ENCODE measurements at regions not wholly inside any gene's neighbourhood (a gene's known extent, or its start where the extent isn't known, plus 50 kb on each side); places are given as distances from the start of the nearest gene placed in this dataset.

DNA sequence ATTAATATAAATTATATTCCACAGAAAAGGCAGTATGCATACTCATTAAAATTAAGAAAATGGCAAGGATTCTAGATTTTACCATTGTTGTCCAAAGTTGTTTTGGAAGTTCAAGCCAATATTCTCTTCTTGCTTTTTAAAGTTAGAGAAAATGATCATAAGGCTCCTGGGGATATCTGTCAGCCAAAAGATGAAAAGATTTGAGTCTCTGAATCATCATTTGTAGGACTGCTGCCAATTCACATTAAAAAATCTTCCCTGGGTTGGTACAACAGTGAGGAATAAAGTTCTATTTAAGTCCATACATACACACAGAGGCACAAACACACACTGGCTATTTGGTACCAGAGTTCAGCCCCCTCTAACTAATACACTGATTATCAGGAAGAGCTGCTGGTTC, 620.1 kb downstream of the COL12A1 start:
- FAIRE-seq: no peak
- Histone ChIP-seq H3K27me3 (ENCODE audit: control insufficient read depth in 2 of 2, insufficient read depth in 2 of 2, low read length in 2 of 2) (no peaks in the 10 kb centered on the region), H3K36me3 (ENCODE audit: control insufficient read depth, insufficient read depth, low read length) (no peaks in the 10 kb centered on the region), H3K9ac (ENCODE audit: insufficient read depth in 1 of 2, low read depth in 2 of 2, low read length in 2 of 2) (no peak overlapping the region), H3K4me2 (ENCODE audit: insufficient read depth, low read length) (no peak overlapping the region), H3K9me1 (ENCODE audit: control insufficient read depth, insufficient read depth, low read length) (no peaks in the 10 kb centered on the region), H3K4me1 (replicated peaks in 1 of 2; ENCODE audit: control insufficient read depth in 2 of 2, insufficient read depth in 2 of 2, low read length in 2 of 2) (no peaks in the 10 kb centered on the region), H3K27ac (ENCODE audit: extremely low read depth, low read depth, low read length) (no peak overlapping the region), H3K4me3 (no peak overlapping the region), H3K9me3 (replicated peaks; ENCODE audit: control insufficient read depth, insufficient read depth, low read depth, low read length) (no peaks in the 10 kb centered on the region; the same call in none of the 2 replicates), H4K20me1 (replicated peaks; ENCODE audit: control insufficient read depth, insufficient read depth, low read length) (no peaks in the 10 kb centered on the region), H2AFZ (ENCODE audit: low read depth, low read length) (no peak overlapping the region), H3K79me2 (ENCODE audit: control insufficient read depth, insufficient read depth, low read length) (no peaks in the 10 kb centered on the region)
- BruUV-seq (replicated peaks): no TSS peak
- intact Hi-C loops (cut with micrococcal nuclease): no loop called here
- CTCF ChIA-PET (ENCODE audit: low intra/inter-chr PET ratio): no interaction called here
- in situ Hi-C loops (cut with MboI): no loop called here
- POLR2A ChIA-PET: no interaction called here
- no peak for DNase-seq (ENCODE audit: extremely low read depth in 1 of 4, low spot score in 3 of 4)
- TF ChIP-seq SAFB2 (IDR thresholded peaks at IDR 0.05; ENCODE audit: borderline replicate concordance, low read depth, low read length, severe bottlenecking) (no peak), NCOA6 (IDR thresholded peaks at IDR 0.05) (no peak), POLR2AphosphoS5 (IDR thresholded peaks at IDR 0.05; ENCODE audit: control insufficient read depth, insufficient read depth, low read depth, low read length) (no peak), SMAD2 (IDR thresholded peaks at IDR 0.05; ENCODE audit: low read depth, low read length) (no peak)
- TF ChIP-seq, protein P1, sequence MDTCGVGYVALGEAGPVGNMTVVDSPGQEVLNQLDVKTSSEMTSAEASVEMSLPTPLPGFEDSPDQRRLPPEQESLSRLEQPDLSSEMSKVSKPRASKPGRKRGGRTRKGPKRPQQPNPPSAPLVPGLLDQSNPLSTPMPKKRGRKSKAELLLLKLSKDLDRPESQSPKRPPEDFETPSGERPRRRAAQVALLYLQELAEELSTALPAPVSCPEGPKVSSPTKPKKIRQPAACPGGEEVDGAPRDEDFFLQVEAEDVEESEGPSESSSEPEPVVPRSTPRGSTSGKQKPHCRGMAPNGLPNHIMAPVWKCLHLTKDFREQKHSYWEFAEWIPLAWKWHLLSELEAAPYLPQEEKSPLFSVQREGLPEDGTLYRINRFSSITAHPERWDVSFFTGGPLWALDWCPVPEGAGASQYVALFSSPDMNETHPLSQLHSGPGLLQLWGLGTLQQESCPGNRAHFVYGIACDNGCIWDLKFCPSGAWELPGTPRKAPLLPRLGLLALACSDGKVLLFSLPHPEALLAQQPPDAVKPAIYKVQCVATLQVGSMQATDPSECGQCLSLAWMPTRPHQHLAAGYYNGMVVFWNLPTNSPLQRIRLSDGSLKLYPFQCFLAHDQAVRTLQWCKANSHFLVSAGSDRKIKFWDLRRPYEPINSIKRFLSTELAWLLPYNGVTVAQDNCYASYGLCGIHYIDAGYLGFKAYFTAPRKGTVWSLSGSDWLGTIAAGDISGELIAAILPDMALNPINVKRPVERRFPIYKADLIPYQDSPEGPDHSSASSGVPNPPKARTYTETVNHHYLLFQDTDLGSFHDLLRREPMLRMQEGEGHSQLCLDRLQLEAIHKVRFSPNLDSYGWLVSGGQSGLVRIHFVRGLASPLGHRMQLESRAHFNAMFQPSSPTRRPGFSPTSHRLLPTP (IDR thresholded peaks at IDR 0.05; ENCODE audit: borderline replicate concordance, extremely low read depth, insufficient read length): no peak
- TF ChIP-seq, protein P2, sequence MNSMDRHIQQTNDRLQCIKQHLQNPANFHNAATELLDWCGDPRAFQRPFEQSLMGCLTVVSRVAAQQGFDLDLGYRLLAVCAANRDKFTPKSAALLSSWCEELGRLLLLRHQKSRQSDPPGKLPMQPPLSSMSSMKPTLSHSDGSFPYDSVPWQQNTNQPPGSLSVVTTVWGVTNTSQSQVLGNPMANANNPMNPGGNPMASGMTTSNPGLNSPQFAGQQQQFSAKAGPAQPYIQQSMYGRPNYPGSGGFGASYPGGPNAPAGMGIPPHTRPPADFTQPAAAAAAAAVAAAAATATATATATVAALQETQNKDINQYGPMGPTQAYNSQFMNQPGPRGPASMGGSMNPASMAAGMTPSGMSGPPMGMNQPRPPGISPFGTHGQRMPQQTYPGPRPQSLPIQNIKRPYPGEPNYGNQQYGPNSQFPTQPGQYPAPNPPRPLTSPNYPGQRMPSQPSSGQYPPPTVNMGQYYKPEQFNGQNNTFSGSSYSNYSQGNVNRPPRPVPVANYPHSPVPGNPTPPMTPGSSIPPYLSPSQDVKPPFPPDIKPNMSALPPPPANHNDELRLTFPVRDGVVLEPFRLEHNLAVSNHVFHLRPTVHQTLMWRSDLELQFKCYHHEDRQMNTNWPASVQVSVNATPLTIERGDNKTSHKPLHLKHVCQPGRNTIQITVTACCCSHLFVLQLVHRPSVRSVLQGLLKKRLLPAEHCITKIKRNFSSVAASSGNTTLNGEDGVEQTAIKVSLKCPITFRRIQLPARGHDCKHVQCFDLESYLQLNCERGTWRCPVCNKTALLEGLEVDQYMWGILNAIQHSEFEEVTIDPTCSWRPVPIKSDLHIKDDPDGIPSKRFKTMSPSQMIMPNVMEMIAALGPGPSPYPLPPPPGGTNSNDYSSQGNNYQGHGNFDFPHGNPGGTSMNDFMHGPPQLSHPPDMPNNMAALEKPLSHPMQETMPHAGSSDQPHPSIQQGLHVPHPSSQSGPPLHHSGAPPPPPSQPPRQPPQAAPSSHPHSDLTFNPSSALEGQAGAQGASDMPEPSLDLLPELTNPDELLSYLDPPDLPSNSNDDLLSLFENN (IDR thresholded peaks at IDR 0.05; ENCODE audit: low read depth in 2 of 2, low read length in 2 of 2): no peak
- no peak for ATAC-seq

Data from K562 (cell line).